Sigmoid colon (tissue), 6 donors: ENCODE measurements at regions not wholly inside any gene's neighbourhood (a gene's known extent, or its start where the extent isn't known, plus 50 kb on each side); places are given as distances from the start of the nearest gene placed in this dataset.

Experiments
- DNase-seq: peaks from one replicate; pipeline ENCODE4 v3.0.0-alpha.2; 2019
- H3K27ac ChIP-seq, 4 donors: fragments of 200-600 bp; sonication (generic); one replicate each; pipeline ENCODE4 v1.5.1; 2016 to 2019; ENCODE audit warnings: mild to moderate bottlenecking in 1 of 4
- H3K27me3 ChIP-seq, 3 donors: fragments of 200-600 bp; sonication (generic); one replicate each; pipeline ENCODE4 v1.5.1; 2019; ENCODE audit warnings: mild to moderate bottlenecking in 1 of 3
- H3K36me3 ChIP-seq, 4 donors: fragments of 200-600 bp; sonication (generic); one replicate each; pipeline ENCODE4 v1.5.1; 2016 to 2019
- H3K4me1 ChIP-seq, 4 donors: fragments of 200-600 bp; sonication (generic); one replicate each; pipeline ENCODE4 v1.5.1; 2017 to 2019
- H3K4me3 ChIP-seq, 4 donors: fragments of 200-600 bp; sonication (generic); one replicate each; pipeline ENCODE4 v1.5.1; 2017 to 2019; ENCODE audit warnings: mild to moderate bottlenecking in 2 of 4, moderate library complexity in 1 of 4
- H3K9me3 ChIP-seq, 4 donors: fragments of 200-600 bp in 3 of 4; sonication (generic) in 3 of 4; one replicate each; pipeline versions ENCODE4 v1.5.1 to v1.6.1; 2013 to 2019
- EP300 ChIP-seq, 4 donors: sonication (generic); formaldehyde crosslinking; IDR thresholded peaks; one replicate each; pipeline ENCODE4 v1.6.1; 2017; ENCODE audit warnings: antibody characterized with exemption in 4 of 4
- POLR2A ChIP-seq, 2 donors: fragments of 450-650 bp; IDR thresholded peaks; one replicate each; pipeline ENCODE4 v1.6.1; 2016; ENCODE audit warnings: antibody characterized with exemption in 2 of 2, mild to moderate bottlenecking in 2 of 2, moderate library complexity in 2 of 2
- POLR2AphosphoS5 ChIP-seq, 4 donors: sonication (generic); formaldehyde crosslinking; IDR thresholded peaks; one replicate each; pipeline ENCODE4 v1.6.1; 2017; ENCODE audit warnings: antibody characterized with exemption in 4 of 4
- WGBS, 2 donors: extraction: QIAGEN DNeasy Blood & Tissue Kit; methylation state at CpG; one replicate each; pipeline ENCODE4 v1.1.7; 2013; 5-methylcytosine and 5-hydroxymethylcytosine counted together
- intact Hi-C: fragments of 100-400 bp; cut with DNase I; formaldehyde crosslinking; loops from one replicate; pipeline ENCODE4 v1.15.1; 2023
- TF ChIP-seq, protein P1 (sequence below), 4 experiments: fragments of 450-650 bp in 3 of 4; fragments of 200-600 bp in 1 of 4; IDR thresholded peaks; one replicate each; pipeline ENCODE4 v1.5.1; 2016 to 2019; ENCODE audit warnings: antibody characterized with exemption in 4 of 4, mild to moderate bottlenecking in 3 of 4, moderate library complexity in 2 of 4
- donor health status: healthy with polysubstance abuse.
- donor health status: healthy.

DNA sequence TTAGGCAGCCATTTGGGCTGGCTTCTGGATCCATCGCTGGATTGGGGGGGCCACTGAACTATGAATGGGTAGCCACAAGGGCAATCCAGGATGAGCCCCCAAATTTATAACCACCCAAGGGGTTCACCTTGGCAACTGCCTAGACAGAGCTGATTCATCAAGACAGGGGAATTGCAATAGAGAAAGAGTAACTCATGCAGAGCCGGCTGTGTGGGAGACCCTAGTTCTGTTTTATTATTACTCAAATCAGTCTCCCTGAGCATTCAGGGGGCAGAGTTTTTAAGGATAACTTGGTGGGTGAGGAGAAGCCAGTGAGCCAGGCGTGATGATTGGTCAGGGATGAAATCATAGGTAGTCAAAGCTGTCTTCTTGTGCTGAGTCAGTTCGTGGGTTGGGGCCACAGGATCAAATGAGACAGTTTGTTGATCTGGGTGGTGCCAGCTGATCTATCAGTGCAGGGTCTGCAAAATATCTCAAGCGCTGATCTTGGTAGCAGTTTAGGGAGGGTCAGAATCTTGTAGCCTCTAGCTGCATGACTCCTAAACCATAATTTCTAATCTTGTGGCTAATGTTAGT, 57.9 kb downstream of the DNAJB9 start:
- H3K9me3 ChIP-seq: no peaks in the 10 kb centered on the region
- H3K4me1 ChIP-seq: peaks cover 0 to 11% (median 5%) of the 10 kb centered on the region in 4 donors
- intact Hi-C loops: no loop called here
- no peaks in the 10 kb centered on the region for H3K36me3 ChIP-seq
- 84 to 89% methylated on average over 5 of the region's 5 CpGs for WGBS, 2 donors
- no peak overlapping the region for H3K4me3 ChIP-seq
- H3K27me3 ChIP-seq: no peaks in the 10 kb centered on the region
- no peak overlapping the region for H3K27ac ChIP-seq
- DNase-seq: no peak
- TF ChIP-seq POLR2A (IDR thresholded peaks at IDR 0.05): no peak
- TF ChIP-seq POLR2AphosphoS5 (IDR thresholded peaks at IDR 0.05): no peak
- no peak for TF ChIP-seq EP300 (IDR thresholded peaks at IDR 0.05)
- TF ChIP-seq, protein P1, sequence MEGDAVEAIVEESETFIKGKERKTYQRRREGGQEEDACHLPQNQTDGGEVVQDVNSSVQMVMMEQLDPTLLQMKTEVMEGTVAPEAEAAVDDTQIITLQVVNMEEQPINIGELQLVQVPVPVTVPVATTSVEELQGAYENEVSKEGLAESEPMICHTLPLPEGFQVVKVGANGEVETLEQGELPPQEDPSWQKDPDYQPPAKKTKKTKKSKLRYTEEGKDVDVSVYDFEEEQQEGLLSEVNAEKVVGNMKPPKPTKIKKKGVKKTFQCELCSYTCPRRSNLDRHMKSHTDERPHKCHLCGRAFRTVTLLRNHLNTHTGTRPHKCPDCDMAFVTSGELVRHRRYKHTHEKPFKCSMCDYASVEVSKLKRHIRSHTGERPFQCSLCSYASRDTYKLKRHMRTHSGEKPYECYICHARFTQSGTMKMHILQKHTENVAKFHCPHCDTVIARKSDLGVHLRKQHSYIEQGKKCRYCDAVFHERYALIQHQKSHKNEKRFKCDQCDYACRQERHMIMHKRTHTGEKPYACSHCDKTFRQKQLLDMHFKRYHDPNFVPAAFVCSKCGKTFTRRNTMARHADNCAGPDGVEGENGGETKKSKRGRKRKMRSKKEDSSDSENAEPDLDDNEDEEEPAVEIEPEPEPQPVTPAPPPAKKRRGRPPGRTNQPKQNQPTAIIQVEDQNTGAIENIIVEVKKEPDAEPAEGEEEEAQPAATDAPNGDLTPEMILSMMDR (IDR thresholded peaks at IDR 0.05): no peak

DNA sequence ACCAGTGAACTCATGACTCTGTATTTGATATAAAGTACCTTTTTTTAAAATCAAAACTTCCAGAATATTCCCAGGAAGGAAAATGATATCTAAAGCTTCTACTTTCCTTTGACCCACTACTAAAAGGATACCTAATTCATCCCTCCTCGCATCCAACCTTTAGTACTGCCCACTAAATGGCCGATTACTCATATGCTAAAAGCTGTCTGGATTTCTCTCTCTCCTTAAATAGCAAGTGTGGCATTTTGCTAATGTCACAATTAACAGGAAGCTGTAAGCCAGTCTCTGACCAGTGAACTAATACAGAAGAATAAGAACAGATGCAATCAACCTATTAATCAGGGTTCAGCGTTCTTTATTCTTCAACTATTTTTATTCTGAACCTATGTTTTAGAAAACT, 59.0 kb downstream of the DNAJB9 start:
- intact Hi-C loops: no loop called here
- Histone ChIP-seq H3K4me1 (peaks cover 0 to 11% (median 5%) of the 10 kb centered on the region in 4 donors), H3K27me3 (no peaks in the 10 kb centered on the region), H3K4me3 (no peak overlapping the region), H3K36me3 (no peaks in the 10 kb centered on the region), H3K9me3 (no peaks in the 10 kb centered on the region), H3K27ac (no peak overlapping the region)
- no peak for DNase-seq
- 82 to 86% methylated on average over 3 of the region's 3 CpGs for WGBS, 2 donors
- no peak for TF ChIP-seq POLR2A (IDR thresholded peaks at IDR 0.05)
- TF ChIP-seq EP300 (IDR thresholded peaks at IDR 0.05): no peak
- no peak for TF ChIP-seq POLR2AphosphoS5 (IDR thresholded peaks at IDR 0.05)
- TF ChIP-seq, protein P1 (IDR thresholded peaks at IDR 0.05): no peak

DNA sequence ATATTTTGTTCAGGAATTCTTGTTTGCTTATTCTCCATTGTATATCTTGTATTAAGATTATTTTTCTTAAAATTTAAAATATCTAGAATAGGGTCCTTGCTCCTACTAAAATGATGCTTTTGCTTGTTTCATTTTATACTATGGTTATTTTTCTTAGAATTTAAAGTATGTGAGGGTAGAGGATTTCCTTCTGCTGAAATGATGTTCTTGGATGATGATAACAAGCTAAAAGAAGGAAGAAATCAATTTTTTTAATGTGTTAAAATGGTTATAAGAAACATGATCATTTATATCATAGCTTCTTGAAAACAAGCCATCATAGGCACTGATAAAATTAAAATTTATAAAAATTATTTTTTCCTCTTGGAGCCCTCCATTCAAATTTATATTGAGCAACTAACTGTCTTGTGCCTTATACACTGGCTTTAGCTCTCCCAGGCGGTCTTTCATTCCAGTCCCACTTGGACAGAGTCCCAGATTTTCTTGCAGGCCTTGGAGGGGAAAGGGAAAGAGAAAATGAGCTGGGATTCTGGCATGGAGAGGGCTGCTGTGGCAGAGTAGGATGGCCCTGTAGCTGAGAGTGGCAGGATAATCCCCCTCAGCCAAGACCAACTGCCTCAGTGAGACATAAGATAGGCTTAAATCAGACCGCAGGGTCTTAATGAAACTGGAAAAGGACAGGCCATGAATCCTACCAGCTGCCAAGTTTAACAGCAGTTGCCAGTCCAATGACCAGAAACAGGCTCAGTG, 60.2 kb downstream of the DNAJB9 start:
- whole genome bisulfite sequencing, 2 donors: 72 to 74% methylated on average over 2 of the region's 2 CpGs

DNA sequence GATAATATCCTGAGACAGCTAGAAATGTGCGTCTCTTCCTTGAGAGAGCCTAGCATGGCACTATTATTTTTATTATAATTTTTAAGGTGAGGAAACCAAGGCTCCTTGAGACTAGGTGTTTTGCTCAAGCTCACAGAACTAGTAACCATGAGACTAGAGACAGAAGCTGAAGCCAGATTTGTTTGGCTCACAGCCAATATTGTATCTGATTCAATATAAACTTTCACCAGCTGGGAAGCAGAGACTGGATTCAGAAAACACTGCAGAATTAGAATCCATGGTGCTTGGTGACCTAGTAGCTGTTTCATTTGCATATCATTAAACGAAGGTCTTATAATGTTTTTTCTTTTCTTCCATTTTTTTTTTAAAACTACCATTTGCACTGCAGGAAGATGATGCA, 64.4 kb downstream of the DNAJB9 start:
- H3K27me3 ChIP-seq: no peaks in the 10 kb centered on the region
- TF ChIP-seq EP300 (IDR thresholded peaks at IDR 0.05) (no peak), POLR2AphosphoS5 (IDR thresholded peaks at IDR 0.05) (no peak), POLR2A (IDR thresholded peaks at IDR 0.05) (no peak)
- TF ChIP-seq, protein P1 (IDR thresholded peaks at IDR 0.05): no peak
- no peak overlapping the region for H3K4me3 ChIP-seq
- intact Hi-C loops: no loop called here
- 77 to 78% methylated on average over 2 of the region's 2 CpGs for WGBS, 2 donors
- no peak overlapping the region for H3K27ac ChIP-seq
- H3K9me3 ChIP-seq: no peaks in the 10 kb centered on the region
- H3K36me3 ChIP-seq: no peaks in the 10 kb centered on the region
- DNase-seq: no peak
- peaks cover 0 to 11% (median 5%) of the 10 kb centered on the region in 4 donors for H3K4me1 ChIP-seq

More for the DNA sequence above, 60.2 kb downstream of the DNAJB9 start:
- Histone ChIP-seq H3K4me3 (no peak overlapping the region), H3K9me3 (no peaks in the 10 kb centered on the region), H3K27ac (peak overlapping the region in 1 of 4 donors; percentile 47), H3K4me1 (peaks cover 0 to 11% (median 5%) of the 10 kb centered on the region in 4 donors), H3K36me3 (no peaks in the 10 kb centered on the region), H3K27me3 (no peaks in the 10 kb centered on the region)
- intact Hi-C loops: no loop called here
- no peak for TF ChIP-seq POLR2AphosphoS5 (IDR thresholded peaks at IDR 0.05)
- no peak for TF ChIP-seq EP300 (IDR thresholded peaks at IDR 0.05)
- no peak for TF ChIP-seq POLR2A (IDR thresholded peaks at IDR 0.05)
- TF ChIP-seq, protein P1 (IDR thresholded peaks at IDR 0.05): no peak
- no peak for DNase-seq
